ENCODE measurements at regions not wholly inside any gene's neighbourhood (a gene's known extent, or its start where the extent isn't known, plus 50 kb on each side); places are given as distances from the start of the nearest gene placed in this dataset.

- TF ChIP-seq POLR2A (IDR thresholded peaks at IDR 0.05; ENCODE audit: low read length): no peak
- no peak for TF ChIP-seq GATA1 (IDR thresholded peaks at IDR 0.05; ENCODE audit: low read depth, low read length)
Observed at GRCh38 chr5:58015175-58015574, 444.7 kb downstream of the PLK2 start.
